WTC11 (cell line): ENCODE measurements at regions not wholly inside any gene's neighbourhood (a gene's known extent, or its start where the extent isn't known, plus 50 kb on each side); places are given as distances from the start of the nearest gene placed in this dataset.
A peak's percentile ranks its signal among the peaks of the same experiment; 100 is the strongest.

Source experiments
- ATAC-seq: fragments of 200-7000 bp; cut with Tn5 transposase; 2 replicates; pipeline ENCODE4 v1.10.0; 2021; ENCODE audit warnings: mild to moderate bottlenecking, moderate library complexity
- CTCF ChIA-PET: fragments of 300-600 bp; sonication (Branson Sonifier 250); formaldehyde crosslinking; loops from one replicate; lab custom pipeline; 2021; ENCODE audit warnings: antibody characterized with exemption; lab: Charles Lee
- POLR2A ChIA-PET: fragments of 350-600 bp; sonication (Branson Sonifier 250); formaldehyde crosslinking; loops from one replicate; lab custom pipeline; 2021; ENCODE audit warnings: antibody characterized with exemption; lab: Charles Lee
- DNase-seq: peaks from one replicate; pipeline ENCODE4 v3.0.0; 2021; ENCODE audit warnings: low spot score
- H3K27ac Mint-ChIP-seq: 2 replicates; pipeline ENCODE4 v1.8.0; 2021; ENCODE audit warnings: mixed read lengths
- H3K27me3 Mint-ChIP-seq: 2 replicates; pipeline ENCODE4 v1.8.0; 2021; ENCODE audit warnings: low read depth, mild to moderate bottlenecking, moderate library complexity, mixed read lengths
- H3K36me3 Mint-ChIP-seq: 2 replicates; pipeline ENCODE4 v1.8.0; 2021; ENCODE audit warnings: mixed read lengths
- H3K4me1 Mint-ChIP-seq: 2 replicates; pipeline ENCODE4 v1.8.0; 2022; ENCODE audit warnings: mixed read lengths
- H3K4me3 Mint-ChIP-seq: 2 replicates; pipeline ENCODE4 v1.8.0; 2021; ENCODE audit warnings: mild to moderate bottlenecking, moderate library complexity, mixed read lengths
- H3K9me3 Mint-ChIP-seq: 2 replicates; pipeline ENCODE4 v1.8.0; 2021; ENCODE audit warnings: mixed read lengths
- ATF6 ChIP-seq: sonication (generic); formaldehyde crosslinking; IDR thresholded peaks from 2 replicates; pipeline ENCODE4 v1.8.1; 2023; ENCODE audit warnings: mild to moderate bottlenecking, missing genetic modification reagents
- CBFB ChIP-seq: sonication (generic); formaldehyde crosslinking; IDR thresholded peaks from 2 replicates; pipeline ENCODE4 v1.8.1; 2022; ENCODE audit warnings: mild to moderate bottlenecking, low read depth, missing genetic modification reagents
- CREB1 ChIP-seq: sonication (generic); formaldehyde crosslinking; IDR thresholded peaks from 2 replicates; pipeline ENCODE4 v1.8.0; 2023; ENCODE audit warnings: mild to moderate bottlenecking, missing genetic modification reagents
- ELF4 ChIP-seq: sonication (generic); formaldehyde crosslinking; IDR thresholded peaks from 2 replicates; pipeline ENCODE4 v1.8.1; 2022; ENCODE audit warnings: low read depth, mild to moderate bottlenecking, moderate library complexity, missing genetic modification reagents
- EMX1 ChIP-seq: fragments of 250-450 bp; sonication (Bioruptor Pico); IDR thresholded peaks from 2 replicates; pipeline ENCODE4 v1.8.0; 2021; ENCODE audit warnings: mild to moderate bottlenecking
- ESRRA ChIP-seq: sonication (generic); formaldehyde crosslinking; IDR thresholded peaks from 2 replicates; pipeline ENCODE4 v1.8.1; 2022; ENCODE audit warnings: mild to moderate bottlenecking, missing genetic modification reagents, borderline replicate concordance
- FOXJ3 ChIP-seq: sonication (generic); formaldehyde crosslinking; IDR thresholded peaks from 2 replicates; pipeline ENCODE4 v1.9.0; 2021; ENCODE audit warnings: missing genetic modification reagents, mild to moderate bottlenecking, borderline replicate concordance
- FOXP1 ChIP-seq: sonication (generic); formaldehyde crosslinking; IDR thresholded peaks from 2 replicates; pipeline ENCODE4 v1.8.0; 2022; ENCODE audit warnings: missing genetic modification reagents, mild to moderate bottlenecking, moderate library complexity, borderline replicate concordance
- GABPB1 ChIP-seq: sonication (generic); formaldehyde crosslinking; IDR thresholded peaks from 2 replicates; pipeline ENCODE4 v1.8.1; 2023; ENCODE audit warnings: mild to moderate bottlenecking, missing genetic modification reagents
- GRHL2 ChIP-seq: fragments of 250-450 bp; sonication (Bioruptor Pico); IDR thresholded peaks from 2 replicates; pipeline ENCODE4 v1.8.0; 2022; ENCODE audit warnings: mild to moderate bottlenecking, moderate library complexity; ENCODE audit not compliant: insufficient replicate concordance, severe bottlenecking
- HMGXB4 ChIP-seq: sonication (generic); formaldehyde crosslinking; IDR thresholded peaks from 2 replicates; pipeline ENCODE4 v1.8.1; 2023; ENCODE audit warnings: mild to moderate bottlenecking, moderate library complexity, missing genetic modification reagents
- IRF2 ChIP-seq: sonication (generic); formaldehyde crosslinking; IDR thresholded peaks from 2 replicates; pipeline ENCODE4 v1.8.0; 2022; ENCODE audit warnings: low read depth, missing genetic modification reagents, borderline replicate concordance
- JUN ChIP-seq: sonication (generic); formaldehyde crosslinking; IDR thresholded peaks from 2 replicates; pipeline ENCODE4 v1.8.0; 2023; ENCODE audit warnings: mild to moderate bottlenecking, missing genetic modification reagents
- NR2C2 ChIP-seq: sonication (generic); formaldehyde crosslinking; IDR thresholded peaks from 2 replicates; pipeline ENCODE4 v1.8.0; 2022; ENCODE audit warnings: mild to moderate bottlenecking, missing genetic modification reagents
- RORB ChIP-seq: fragments of 250-450 bp; sonication (Bioruptor Pico); IDR thresholded peaks from 2 replicates; pipeline ENCODE4 v1.9.0; 2021; ENCODE audit warnings: mild to moderate bottlenecking
- SMAD4 ChIP-seq: sonication (generic); formaldehyde crosslinking; IDR thresholded peaks from 2 replicates; pipeline ENCODE4 v1.8.0; 2022; ENCODE audit warnings: mild to moderate bottlenecking, missing genetic modification reagents
- TCF7 ChIP-seq: sonication (generic); formaldehyde crosslinking; IDR thresholded peaks from 2 replicates; pipeline ENCODE4 v1.8.0; 2022; ENCODE audit warnings: mild to moderate bottlenecking, low read depth, missing genetic modification reagents, moderate library complexity
- TEAD1 ChIP-seq: sonication (generic); formaldehyde crosslinking; IDR thresholded peaks from 2 replicates; pipeline ENCODE4 v1.8.0; 2022; ENCODE audit warnings: mild to moderate bottlenecking, missing genetic modification reagents
- TEAD4 ChIP-seq: sonication (generic); formaldehyde crosslinking; IDR thresholded peaks from 2 replicates; pipeline ENCODE4 v1.8.0; 2022; ENCODE audit warnings: mild to moderate bottlenecking, missing genetic modification reagents
- USF1 ChIP-seq: sonication (generic); formaldehyde crosslinking; IDR thresholded peaks from 2 replicates; pipeline ENCODE4 v1.8.0; 2022; ENCODE audit warnings: mild to moderate bottlenecking, missing genetic modification reagents
- ZNF396 ChIP-seq: fragments of 250-450 bp; sonication (Bioruptor Pico); IDR thresholded peaks from 2 replicates; pipeline ENCODE4 v1.8.0; 2021; ENCODE audit warnings: mild to moderate bottlenecking, moderate library complexity, borderline replicate concordance
- ZNF416 ChIP-seq: fragments of 250-450 bp; sonication (Bioruptor Pico); IDR thresholded peaks from 2 replicates; pipeline ENCODE4 v1.9.0; 2021; ENCODE audit warnings: mild to moderate bottlenecking, inconsistent platforms
- ZNF423 ChIP-seq: fragments of 250-450 bp; sonication (Bioruptor Pico); IDR thresholded peaks from 2 replicates; pipeline ENCODE4 v2.1.2; 2022; ENCODE audit warnings: mild to moderate bottlenecking, moderate library complexity
- ZNF532 ChIP-seq: fragments of 250-450 bp; sonication (Bioruptor Pico); IDR thresholded peaks from 2 replicates; pipeline ENCODE4 v1.9.0; 2021; ENCODE audit warnings: mild to moderate bottlenecking, borderline replicate concordance

- no peak for TF ChIP-seq FOXJ3
Observed at GRCh38 chr13:70390968-70391367, 282.7 kb upstream of the KLHL1 start (continued).

GRCh38 chr13:70390064-70390463, 281.8 kb upstream of the KLHL1 start:
- H3K27ac Mint-ChIP-seq, result no peak overlapping the region

GRCh38 chr13:70388935-70389334, 280.7 kb upstream of the KLHL1 start:
- ChIA-PET POLR2A (interaction anchor here (0.7 kb wide), 1 partner anchor 20 kb away, joined by 3 read pairs; no protein-coding TSS in a partner anchor), CTCF (no interaction called here)
- Mint-ChIP-seq H3K27me3 (peaks cover 58% of the 10 kb centered on the region), H3K27ac (no peak overlapping the region), H3K4me3 (no peak overlapping the region), H3K4me1 (peaks cover 33% of the 10 kb centered on the region), H3K36me3 (no peaks in the 10 kb centered on the region), H3K9me3 (0 out of 2 replicates have a peak, but pooled peaks cover 5% of the 10 kb centered on the region)
- no peak for TF ChIP-seq ZNF396 (CRISPR knock-in tag)
- TF ChIP-seq IRF2, result no peak
- TF ChIP-seq ATF6 (CRISPR knock-in tag), result no peak
- no peak for TF ChIP-seq CREB1 (CRISPR knock-in tag)
- TF ChIP-seq TEAD4, result no peak
- no peak for TF ChIP-seq ZNF423
- no peak for TF ChIP-seq ELF4 (CRISPR knock-in tag)
- no peak for TF ChIP-seq GRHL2
- no peak for TF ChIP-seq ESRRA (CRISPR knock-in tag)
- DNase-seq (no peak), ATAC-seq (no peak)

More at GRCh38 chr13:70390064-70390463, 281.8 kb upstream of the KLHL1 start:
- Mint-ChIP-seq H3K27me3 (peaks cover 58% of the 10 kb centered on the region), H3K36me3 (no peaks in the 10 kb centered on the region), H3K4me3 (no peak overlapping the region), H3K4me1 (peaks cover 41% of the 10 kb centered on the region), H3K9me3 (0 out of 2 replicates have a peak, but pooled peaks cover 2% of the 10 kb centered on the region)
- DNase-seq (no peak), ATAC-seq (no peak)
- CTCF ChIA-PET, result no interaction called here
- POLR2A ChIA-PET, result no interaction called here
- TF ChIP-seq JUN (CRISPR knock-in tag) (no peak), TCF7 (CRISPR knock-in tag) (no peak), ZNF416 (CRISPR knock-in tag) (no peak), ZNF423 (no peak), USF1 (CRISPR knock-in tag) (no peak), GABPB1 (no peak), TEAD4 (no peak), SMAD4 (CRISPR knock-in tag) (no peak)

- no peaks in the 10 kb centered on the region for H3K36me3 Mint-ChIP-seq
- ChIA-PET CTCF (interaction anchor here (0.5 to 1.1 kb wide), 2 partner anchors 13 to 303 kb away, joined by 3 read pairs; no protein-coding TSS in a partner anchor), POLR2A (no interaction called here)
- peak; percentile 78 for ATAC-seq
- DNase-seq, result peak; percentile 42
- H3K9me3 Mint-ChIP-seq, result 0 out of 2 replicates have a peak, but pooled peaks cover 5% of the 10 kb centered on the region
- H3K27me3 Mint-ChIP-seq, result peaks cover 41% of the 10 kb centered on the region
- no peak overlapping the region for H3K4me3 Mint-ChIP-seq
- H3K4me1 Mint-ChIP-seq, result peaks cover 14% of the 10 kb centered on the region
- H3K27ac Mint-ChIP-seq, result no peak overlapping the region
- TF ChIP-seq FOXP1 (CRISPR knock-in tag) (no peak), RORB (CRISPR knock-in tag) (no peak), SMAD4 (CRISPR knock-in tag) (no peak), TEAD1 (CRISPR knock-in tag) (no peak), CBFB (CRISPR knock-in tag) (no peak), NR2C2 (CRISPR knock-in tag) (no peak), TEAD4 (no peak), HMGXB4 (CRISPR knock-in tag) (no peak), ZNF532 (CRISPR knock-in tag) (no peak), ELF4 (CRISPR knock-in tag) (no peak), GABPB1 (no peak), EMX1 (CRISPR knock-in tag) (no peak)
Observed at GRCh38 chr13:70386919-70387318, 278.7 kb upstream of the KLHL1 start.
